ENCODE measurements at regions not wholly inside any gene's neighbourhood (a gene's known extent, or its start where the extent isn't known, plus 50 kb on each side); places are given as distances from the start of the nearest gene placed in this dataset.
"Not testable (repeated sequence)": the region's sequence is repeated elsewhere in the genome, so short reads cannot be mapped to it uniquely, and the experiment has no call there.

DNA sequence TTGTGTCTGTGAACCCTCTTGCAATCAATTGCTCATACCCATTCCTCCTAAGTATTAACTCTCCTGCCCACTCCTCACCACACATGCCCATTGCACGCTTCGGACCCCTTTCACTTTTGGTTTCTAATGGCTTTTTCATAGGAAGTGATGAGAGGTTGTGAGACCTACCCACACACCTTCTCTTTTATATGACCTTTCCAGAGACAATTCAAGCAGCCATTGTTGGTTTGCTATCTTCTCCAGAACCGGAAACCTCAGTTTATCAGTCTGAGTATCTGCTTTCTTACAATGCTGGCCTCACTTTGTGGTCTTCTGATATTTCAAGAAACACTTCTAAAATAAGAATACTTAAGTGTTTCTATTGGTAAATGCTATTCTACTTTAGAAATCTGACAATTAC, 1550.8 kb upstream of the SLC10A2 start:
- no peak overlapping the region for H3K9ac ChIP-seq
- H3K4me2 ChIP-seq: no peak overlapping the region
- no peak overlapping the region for H3K27ac ChIP-seq
- H2AFZ ChIP-seq (ENCODE audit: low read depth): no peak overlapping the region
- no peaks in the 10 kb centered on the region for H4K20me1 ChIP-seq (ENCODE audit: insufficient read depth)
- H3K79me2 ChIP-seq (ENCODE audit: insufficient read depth, low read depth): no peaks in the 10 kb centered on the region
- H3K4me1 ChIP-seq (ENCODE audit: low read depth, poor library complexity, severe bottlenecking): no peaks in the 10 kb centered on the region
- H3K27me3 ChIP-seq (ENCODE audit: insufficient read depth, low read depth): no peaks in the 10 kb centered on the region
- TF ChIP-seq, protein P1, sequence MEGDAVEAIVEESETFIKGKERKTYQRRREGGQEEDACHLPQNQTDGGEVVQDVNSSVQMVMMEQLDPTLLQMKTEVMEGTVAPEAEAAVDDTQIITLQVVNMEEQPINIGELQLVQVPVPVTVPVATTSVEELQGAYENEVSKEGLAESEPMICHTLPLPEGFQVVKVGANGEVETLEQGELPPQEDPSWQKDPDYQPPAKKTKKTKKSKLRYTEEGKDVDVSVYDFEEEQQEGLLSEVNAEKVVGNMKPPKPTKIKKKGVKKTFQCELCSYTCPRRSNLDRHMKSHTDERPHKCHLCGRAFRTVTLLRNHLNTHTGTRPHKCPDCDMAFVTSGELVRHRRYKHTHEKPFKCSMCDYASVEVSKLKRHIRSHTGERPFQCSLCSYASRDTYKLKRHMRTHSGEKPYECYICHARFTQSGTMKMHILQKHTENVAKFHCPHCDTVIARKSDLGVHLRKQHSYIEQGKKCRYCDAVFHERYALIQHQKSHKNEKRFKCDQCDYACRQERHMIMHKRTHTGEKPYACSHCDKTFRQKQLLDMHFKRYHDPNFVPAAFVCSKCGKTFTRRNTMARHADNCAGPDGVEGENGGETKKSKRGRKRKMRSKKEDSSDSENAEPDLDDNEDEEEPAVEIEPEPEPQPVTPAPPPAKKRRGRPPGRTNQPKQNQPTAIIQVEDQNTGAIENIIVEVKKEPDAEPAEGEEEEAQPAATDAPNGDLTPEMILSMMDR (conservative IDR thresholded peaks at IDR 0.05; ENCODE audit: low read depth, low read length): no peak
- H3K36me3 ChIP-seq (ENCODE audit: insufficient read depth): no peaks in the 10 kb centered on the region
- no peak overlapping the region for H3K4me3 ChIP-seq (IDR thresholded peaks at IDR 0.05; ENCODE audit: insufficient read depth, low read depth, low read length)

DNA sequence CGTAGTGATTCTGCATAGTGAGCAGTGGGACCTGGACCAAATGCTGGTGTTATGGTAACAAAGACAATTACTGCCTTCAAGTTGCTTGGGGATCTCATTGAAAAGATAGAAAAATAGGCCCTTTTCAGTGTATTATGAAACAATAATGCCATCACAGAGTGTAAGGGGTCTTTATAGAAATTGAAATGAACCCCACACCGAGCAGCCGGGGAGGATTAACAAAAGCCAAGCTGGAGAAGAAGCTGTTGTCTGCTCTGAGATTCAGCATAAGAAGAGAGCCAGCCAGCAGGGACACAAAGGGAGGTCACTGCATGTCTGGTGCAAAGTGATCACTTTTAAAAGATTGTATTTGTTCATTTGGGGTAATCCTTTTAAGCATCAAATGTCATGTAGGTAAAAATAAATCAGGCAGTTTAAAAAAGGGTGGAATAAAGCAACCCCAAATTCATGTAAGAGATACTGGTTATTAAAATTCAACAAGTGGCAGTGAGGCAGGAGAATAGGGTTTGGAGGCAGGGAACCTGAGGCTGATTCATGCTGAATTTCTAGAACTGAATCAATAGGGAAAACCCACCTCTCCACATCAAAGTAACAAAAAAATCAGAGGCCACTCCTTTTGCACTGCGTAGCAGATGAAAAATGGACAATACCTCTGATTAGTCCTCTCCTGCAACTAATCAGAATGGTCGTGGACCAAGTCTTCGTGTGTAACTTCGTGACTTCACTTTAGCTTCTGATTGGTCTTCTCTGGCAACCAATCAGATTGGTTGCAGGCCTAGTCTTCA, 1548.3 kb upstream of the SLC10A2 start:
- Histone ChIP-seq H3K4me2 (no peak overlapping the region), H4K20me1 (ENCODE audit: insufficient read depth) (no peaks in the 10 kb centered on the region), H3K27me3 (ENCODE audit: insufficient read depth, low read depth) (no peaks in the 10 kb centered on the region), H3K9ac (no peak overlapping the region), H3K27ac (no peak overlapping the region), H3K79me2 (ENCODE audit: insufficient read depth, low read depth) (no peaks in the 10 kb centered on the region), H3K36me3 (ENCODE audit: insufficient read depth) (no peaks in the 10 kb centered on the region), H2AFZ (ENCODE audit: low read depth) (no peak overlapping the region), H3K4me3 (IDR thresholded peaks at IDR 0.05; ENCODE audit: insufficient read depth, low read depth, low read length) (no peak overlapping the region), H3K4me1 (ENCODE audit: low read depth, poor library complexity, severe bottlenecking) (no peaks in the 10 kb centered on the region)
- TF ChIP-seq, protein P1 (conservative IDR thresholded peaks at IDR 0.05; ENCODE audit: low read depth, low read length): no peak

DNA sequence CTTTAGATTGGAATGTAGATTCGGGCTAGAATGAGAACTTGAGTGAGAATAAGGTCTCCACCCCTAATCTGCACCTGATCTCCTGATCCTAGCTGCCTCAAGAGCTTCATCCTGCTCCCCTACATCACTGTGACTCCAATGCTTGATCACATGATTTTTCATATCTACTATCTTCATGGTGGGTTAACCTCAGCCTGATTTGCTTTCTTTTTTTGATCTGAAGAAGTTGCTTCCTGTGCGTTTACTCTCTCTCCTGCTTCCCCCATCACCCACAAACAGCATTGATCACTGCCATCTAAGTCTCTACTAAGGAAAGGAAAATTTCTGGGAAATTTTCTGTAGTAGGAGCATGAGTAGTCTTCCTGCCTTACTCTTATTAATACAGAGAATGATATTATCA, 1542.1 kb upstream of the SLC10A2 start:
- Histone ChIP-seq H2AFZ (ENCODE audit: low read depth) (no peak overlapping the region), H3K27me3 (ENCODE audit: insufficient read depth, low read depth) (no peaks in the 10 kb centered on the region), H3K79me2 (ENCODE audit: insufficient read depth, low read depth) (no peaks in the 10 kb centered on the region), H3K36me3 (ENCODE audit: insufficient read depth) (no peaks in the 10 kb centered on the region), H3K27ac (no peak overlapping the region), H4K20me1 (ENCODE audit: insufficient read depth) (no peaks in the 10 kb centered on the region), H3K4me3 (IDR thresholded peaks at IDR 0.05; ENCODE audit: insufficient read depth, low read depth, low read length) (no peak overlapping the region), H3K9ac (no peak overlapping the region), H3K4me2 (no peak overlapping the region), H3K4me1 (ENCODE audit: low read depth, poor library complexity, severe bottlenecking) (no peaks in the 10 kb centered on the region)
- TF ChIP-seq, protein P1 (conservative IDR thresholded peaks at IDR 0.05; ENCODE audit: low read depth, low read length): no peak

DNA sequence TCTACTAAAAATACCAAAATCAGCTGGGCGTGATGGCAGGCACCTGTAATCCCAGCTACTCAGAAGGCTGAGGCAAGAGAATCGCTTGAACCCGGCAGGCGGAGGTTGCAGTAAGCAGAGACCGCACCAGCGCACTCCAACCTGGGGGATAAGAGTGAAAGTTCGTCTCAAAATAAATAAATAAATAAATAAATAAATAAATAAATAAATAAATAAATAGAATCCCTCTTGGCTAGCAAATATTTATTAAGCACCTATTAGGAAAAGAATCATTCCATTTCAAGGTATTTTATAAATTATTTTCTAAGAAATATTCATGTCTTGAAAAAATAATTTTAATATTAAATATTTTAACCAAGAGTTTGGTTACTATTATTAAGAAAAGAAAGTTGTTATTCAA, 1539.2 kb upstream of the SLC10A2 start:
- not testable (repeated sequence) for H3K79me2 ChIP-seq (ENCODE audit: insufficient read depth, low read depth); H2AFZ ChIP-seq (ENCODE audit: low read depth); H3K27me3 ChIP-seq (ENCODE audit: insufficient read depth, low read depth); H3K36me3 ChIP-seq (ENCODE audit: insufficient read depth); H4K20me1 ChIP-seq (ENCODE audit: insufficient read depth); H3K27ac ChIP-seq; H3K4me2 ChIP-seq; H3K9ac ChIP-seq; H3K4me1 ChIP-seq (ENCODE audit: low read depth, poor library complexity, severe bottlenecking); H3K4me3 ChIP-seq (IDR thresholded peaks at IDR 0.05; ENCODE audit: insufficient read depth, low read depth, low read length)

DNA sequence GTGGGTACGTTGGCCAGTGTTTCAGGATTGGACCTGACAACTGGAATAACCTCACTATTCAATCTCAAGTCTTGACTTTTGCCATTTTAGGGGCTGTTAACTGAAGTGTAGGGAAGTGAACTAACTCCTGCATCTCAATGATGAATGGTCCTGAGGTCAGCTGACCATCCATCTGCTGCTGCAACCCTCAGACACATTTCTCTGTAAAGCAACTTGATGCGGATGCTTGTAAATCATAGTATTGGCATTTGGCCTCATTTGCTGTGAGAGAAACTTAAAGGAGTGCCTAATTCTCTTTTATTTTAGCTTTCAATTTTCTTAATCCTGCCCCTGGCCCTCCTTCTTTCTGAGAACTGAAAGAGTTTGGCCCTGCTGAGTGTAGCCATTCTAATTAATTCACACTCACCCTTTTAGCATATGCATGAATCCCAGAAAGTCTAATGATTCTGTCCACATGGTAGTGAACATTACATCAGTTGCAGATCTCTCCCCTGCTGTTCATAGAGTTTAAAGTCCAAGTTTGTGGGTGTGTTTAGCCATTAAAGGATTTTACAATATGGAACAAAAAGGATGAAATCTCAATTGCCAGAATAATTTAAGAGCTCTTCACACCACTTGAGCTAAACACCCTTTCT, 1531.4 kb upstream of the SLC10A2 start:
- no peak overlapping the region for H2AFZ ChIP-seq (ENCODE audit: low read depth)
- H3K36me3 ChIP-seq (ENCODE audit: insufficient read depth): no peaks in the 10 kb centered on the region
- H3K9ac ChIP-seq: no peak overlapping the region
- no peaks in the 10 kb centered on the region for H3K4me1 ChIP-seq (ENCODE audit: low read depth, poor library complexity, severe bottlenecking)
- H3K79me2 ChIP-seq (ENCODE audit: insufficient read depth, low read depth): no peaks in the 10 kb centered on the region
- no peaks in the 10 kb centered on the region for H3K27me3 ChIP-seq (ENCODE audit: insufficient read depth, low read depth)
- no peak overlapping the region for H3K4me3 ChIP-seq (IDR thresholded peaks at IDR 0.05; ENCODE audit: insufficient read depth, low read depth, low read length)
- H3K4me2 ChIP-seq: no peak overlapping the region
- H3K27ac ChIP-seq: no peak overlapping the region
- TF ChIP-seq, protein P1 (conservative IDR thresholded peaks at IDR 0.05; ENCODE audit: low read depth, low read length): no peak
- no peaks in the 10 kb centered on the region for H4K20me1 ChIP-seq (ENCODE audit: insufficient read depth)

Measured in KMS-11 (cell line).